HCT116 (cell line): ENCODE measurements at regions not wholly inside any gene's neighbourhood (a gene's known extent, or its start where the extent isn't known, plus 50 kb on each side); places are given as distances from the start of the nearest gene placed in this dataset.

Experiments
- ATAC-seq: fragments of 200-7000 bp; cut with Tn5 transposase; 2 replicates; pipeline ENCODE4 v1.9.1; 2020; ENCODE audit warnings: mild to moderate bottlenecking, moderate library complexity
- BruUV-seq: library from RNA; stranded (reverse); fragments of 400-500 nt; replicated peaks from 2 replicates; lab custom pipeline; 2021; lab: Mats Ljungman, UMichigan
- CTCF ChIA-PET: fragments of 300-600 bp; sonication (Branson Sonifier 250); formaldehyde crosslinking; loops from one replicate; lab custom pipeline; 2021; ENCODE audit warnings: antibody characterized with exemption; lab: Charles Lee
- POLR2A ChIA-PET: fragments of 300-600, 350-600 bp; sonication (Branson Sonifier 250); formaldehyde crosslinking; loops from one replicate; lab custom pipeline; 2021; ENCODE audit warnings: antibody characterized with exemption; lab: Charles Lee
- RAD21 ChIA-PET, 2 experiments: fragments of 300-600 bp; sonication (Branson Sonifier 250); formaldehyde crosslinking; loops; one replicate each; lab custom pipeline; 2023; ENCODE audit warnings: low total read pairs in 2 of 2; ENCODE audit not compliant: uncharacterized antibody in 2 of 2, unreplicated experiment in 2 of 2, low non-redundant PET in 1 of 2; lab: Charles Lee
- DNase-seq: peaks from one replicate; pipeline ENCODE4 v3.0.0-alpha.2; 2010; ENCODE audit warnings: low read depth, low spot score
- H2AFZ ChIP-seq: fragments of 200-600 bp; shearing (Covaris generic), sonication (generic); 2 replicates; pipeline ENCODE4 v1.6.1; 2017; ENCODE audit warnings: low read depth, mixed run types, mixed read lengths, antibody characterized with exemption, low read length; ENCODE audit not compliant: poor library complexity, severe bottlenecking
- H3K27ac ChIP-seq: 2 replicates; pipeline ENCODE4 v1.5.1; 2012; ENCODE audit warnings: low read depth, low read length
- H3K27me3 ChIP-seq: fragments of 200-600 bp; sonication (generic); 2 replicates; pipeline ENCODE4 v1.6.1; 2016; ENCODE audit warnings: mixed run types, low read length, mixed read lengths; ENCODE audit not compliant: insufficient read depth
- H3K36me3 ChIP-seq, 2 experiments: fragments of 200-500 bp in 1 of 2; fragments of 200-600 bp in 1 of 2; sonication (Bioruptor generic) in 1 of 2; sonication (generic) in 1 of 2; 2 replicates each; pipeline versions ENCODE4 v1.5.1 to v1.6.1; 2014 to 2016; ENCODE audit warnings: low read length in 2 of 2, inconsistent platforms in 1 of 2, mixed read lengths in 1 of 2, mixed run types in 1 of 2; ENCODE audit not compliant: insufficient read depth in 2 of 2, control insufficient read depth in 1 of 2
- H3K4me1 ChIP-seq, 2 experiments: fragments of 200-600 bp in 1 of 2; sonication (generic) in 1 of 2; 2 replicates each; pipeline versions ENCODE4 v1.5.1 to v1.6.1; 2012 to 2017; ENCODE audit warnings: low read length in 2 of 2, inconsistent platforms in 1 of 2, mild to moderate bottlenecking in 1 of 2, mixed read lengths in 1 of 2, mixed run types in 1 of 2, moderate library complexity in 1 of 2; ENCODE audit not compliant: insufficient read depth in 2 of 2, control insufficient read depth in 1 of 2
- H3K4me2 ChIP-seq: fragments of 200-600 bp; sonication (generic); 2 replicates; pipeline ENCODE4 v1.6.1; 2017; ENCODE audit warnings: mixed run types, low read length, mixed read lengths
- H3K4me3 ChIP-seq, 2 experiments: fragments of 200-600 bp in 1 of 2; sonication (generic) in 1 of 2; replicated peaks in 1 of 2; 2 replicates each; pipeline ENCODE4 v1.5.1; 2011 to 2016; ENCODE audit warnings: low read length in 2 of 2, control low read depth in 1 of 2, low read depth in 1 of 2, mild to moderate bottlenecking in 1 of 2, mixed read lengths in 1 of 2, mixed run types in 1 of 2
- H3K79me2 ChIP-seq: fragments of 200-600 bp; sonication (generic); 2 replicates; pipeline ENCODE4 v1.6.1; 2017; ENCODE audit warnings: mild to moderate bottlenecking, mixed run types, low read length, moderate library complexity, mixed read lengths; ENCODE audit not compliant: insufficient read depth
- H3K9ac ChIP-seq: fragments of 200-600 bp; sonication (generic); 2 replicates; pipeline ENCODE4 v1.6.1; 2016; ENCODE audit warnings: low read length, mixed read lengths
- H3K9me2 ChIP-seq: fragments of 200-600 bp; sonication (generic), shearing (Covaris generic); 2 replicates; pipeline ENCODE4 v1.6.1; 2017; ENCODE audit warnings: mixed run types, mild to moderate bottlenecking, moderate library complexity; ENCODE audit not compliant: insufficient read depth
- H3K9me3 ChIP-seq, 2 experiments: fragments of 200-500 bp in 1 of 2; fragments of 200-600 bp in 1 of 2; sonication (Bioruptor generic) in 1 of 2; sonication (generic) in 1 of 2; 2 replicates each; pipeline ENCODE4 v1.6.1; 2014 to 2017; ENCODE audit warnings: low read length in 2 of 2, mixed read lengths in 2 of 2, inconsistent platforms in 1 of 2, low read depth in 1 of 2, mild to moderate bottlenecking in 1 of 2, mixed run types in 1 of 2, moderate library complexity in 1 of 2; ENCODE audit not compliant: control insufficient read depth in 1 of 2, insufficient read depth in 1 of 2
- H4K20me1 ChIP-seq: fragments of 200-600 bp; sonication (generic), shearing (Covaris generic); 2 replicates; pipeline ENCODE4 v1.6.1; 2017; ENCODE audit warnings: mixed run types, mild to moderate bottlenecking, moderate library complexity; ENCODE audit not compliant: insufficient read depth
- ATF3 ChIP-seq: IDR thresholded peaks from 2 replicates; pipeline ENCODE4 v1.6.1; 2012
- CTCF ChIP-seq, 3 experiments: fragments of 200-600 bp in 1 of 3; sonication (generic) in 1 of 3; IDR thresholded peaks in 2 of 3; conservative IDR thresholded peaks in 1 of 3; 2 replicates each; pipeline ENCODE4 v1.5.1; 2012 to 2017; ENCODE audit warnings: low read depth in 2 of 3, low read length in 2 of 3, antibody characterized with exemption in 1 of 3, borderline replicate concordance in 1 of 3, control low read depth in 1 of 3, mild to moderate bottlenecking in 1 of 3, mixed read lengths in 1 of 3, mixed run types in 1 of 3, moderate library complexity in 1 of 3; ENCODE audit not compliant: insufficient read depth in 1 of 3
- EGR1 ChIP-seq: IDR thresholded peaks from 2 replicates; pipeline ENCODE4 v1.6.1; 2012; ENCODE audit warnings: low read depth
- ELF1 ChIP-seq: IDR thresholded peaks from 2 replicates; pipeline ENCODE4 v1.6.1; 2012; ENCODE audit warnings: low read depth, borderline replicate concordance
- EZH2phosphoT487 ChIP-seq: fragments of 200-600 bp; IDR thresholded peaks from 2 replicates; pipeline ENCODE4 v1.6.1; 2018; ENCODE audit warnings: antibody characterized with exemption, borderline replicate concordance
- JUND ChIP-seq: IDR thresholded peaks from 2 replicates; pipeline ENCODE4 v1.6.1; 2012
- MAX ChIP-seq: IDR thresholded peaks from 2 replicates; pipeline ENCODE4 v1.6.1; 2012
- RAD21 ChIP-seq: IDR thresholded peaks from 2 replicates; pipeline ENCODE4 v1.6.1; 2012; ENCODE audit warnings: low read depth, mild to moderate bottlenecking
- SIN3A ChIP-seq: IDR thresholded peaks from 2 replicates; pipeline ENCODE4 v1.6.1; 2012; ENCODE audit warnings: low read depth
- SRF ChIP-seq: IDR thresholded peaks from 2 replicates; pipeline ENCODE4 v1.6.1; 2012; ENCODE audit warnings: low read depth
- intact Hi-C: fragments of 100-400 bp; cut with micrococcal nuclease; formaldehyde crosslinking; loops from 2 replicates; pipeline ENCODE4 v1.10.0; 2022

GRCh38 chr3:44031387-44032380 lies 210.0 kb upstream of the TOPAZ1 start:
- intact Hi-C loops: no loop called here
- TF ChIP-seq EZH2phosphoT487 (no peak), JUND (no peak), ATF3 (no peak), SIN3A (no peak), MAX (no peak), EGR1 (no peak), ELF1 (no peak), RAD21 (no peak), CTCF (IDR thresholded peaks at IDR 0.05 in 2 of 3, conservative IDR thresholded peaks at IDR 0.05 in 1 of 3; ENCODE audit: borderline replicate concordance in 1 of 3, insufficient read depth in 1 of 3, low read depth in 2 of 3, low read length in 2 of 3) (no peak), SRF (no peak)
- Histone ChIP-seq H3K4me1 (no peaks in the 10 kb centered on the region), H3K27ac (no peak overlapping the region), H3K79me2 (no peaks in the 10 kb centered on the region), H3K9me3 (no peaks in the 10 kb centered on the region), H3K9ac (no peak overlapping the region), H3K36me3 (no peaks in the 10 kb centered on the region), H3K9me2 (no peaks in the 10 kb centered on the region), H4K20me1 (no peaks in the 10 kb centered on the region), H3K27me3 (peaks cover 28% of the 10 kb centered on the region), H2AFZ (no peak overlapping the region), H3K4me3 (no peak overlapping the region), H3K4me2 (no peak overlapping the region)
- ATAC-seq: no peak
- no TSS peak for BruUV-seq
- DNase-seq: no peak
- ChIA-PET CTCF (no interaction called here), RAD21 (no interaction called here), POLR2A (no interaction called here)
